Gastroesophageal sphincter (tissue), 3 donors: ENCODE measurements at regions not wholly inside any gene's neighbourhood (a gene's known extent, or its start where the extent isn't known, plus 50 kb on each side); places are given as distances from the start of the nearest gene placed in this dataset.

Experiments used
- POLR2A ChIP-seq, 2 donors: fragments of 450-650 bp; IDR thresholded peaks; one replicate each; pipeline ENCODE4 v1.6.1; 2017; ENCODE audit warnings: antibody characterized with exemption in 2 of 2, mild to moderate bottlenecking in 2 of 2, moderate library complexity in 1 of 2
- POLR2AphosphoS5 ChIP-seq: sonication (generic); formaldehyde crosslinking; IDR thresholded peaks from one replicate; pipeline ENCODE4 v1.6.1; 2017; ENCODE audit warnings: antibody characterized with exemption
- TF ChIP-seq, protein P1 (sequence below), 4 experiments: fragments of 200-600 bp in 2 of 4; fragments of 450-650 bp in 2 of 4; sonication (generic) in 1 of 4; IDR thresholded peaks; one replicate each; pipeline ENCODE4 v1.5.1; 2017 to 2019; ENCODE audit warnings: antibody characterized with exemption in 4 of 4, mild to moderate bottlenecking in 2 of 4, moderate library complexity in 2 of 4

DNA sequence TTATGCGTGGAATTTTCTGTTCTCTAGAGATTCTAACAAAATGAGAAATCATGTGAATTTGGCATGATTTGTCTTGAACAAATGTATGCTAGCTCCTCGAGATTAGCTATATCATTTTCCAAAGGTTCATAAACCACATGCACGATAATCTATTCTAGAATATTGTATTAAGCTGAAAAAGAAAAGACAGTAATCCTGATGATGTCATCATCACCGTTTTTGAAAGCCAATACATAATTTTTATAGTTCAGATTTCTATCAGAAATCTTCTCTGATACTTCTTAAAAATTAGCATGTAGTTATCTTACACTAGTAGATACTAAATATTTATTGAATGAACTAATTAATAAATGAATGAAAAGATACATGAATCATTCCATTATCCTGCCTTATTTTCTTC is 111.2 kb downstream of the HAO1 start:
- no peak for TF ChIP-seq POLR2AphosphoS5
- TF ChIP-seq, protein P1, sequence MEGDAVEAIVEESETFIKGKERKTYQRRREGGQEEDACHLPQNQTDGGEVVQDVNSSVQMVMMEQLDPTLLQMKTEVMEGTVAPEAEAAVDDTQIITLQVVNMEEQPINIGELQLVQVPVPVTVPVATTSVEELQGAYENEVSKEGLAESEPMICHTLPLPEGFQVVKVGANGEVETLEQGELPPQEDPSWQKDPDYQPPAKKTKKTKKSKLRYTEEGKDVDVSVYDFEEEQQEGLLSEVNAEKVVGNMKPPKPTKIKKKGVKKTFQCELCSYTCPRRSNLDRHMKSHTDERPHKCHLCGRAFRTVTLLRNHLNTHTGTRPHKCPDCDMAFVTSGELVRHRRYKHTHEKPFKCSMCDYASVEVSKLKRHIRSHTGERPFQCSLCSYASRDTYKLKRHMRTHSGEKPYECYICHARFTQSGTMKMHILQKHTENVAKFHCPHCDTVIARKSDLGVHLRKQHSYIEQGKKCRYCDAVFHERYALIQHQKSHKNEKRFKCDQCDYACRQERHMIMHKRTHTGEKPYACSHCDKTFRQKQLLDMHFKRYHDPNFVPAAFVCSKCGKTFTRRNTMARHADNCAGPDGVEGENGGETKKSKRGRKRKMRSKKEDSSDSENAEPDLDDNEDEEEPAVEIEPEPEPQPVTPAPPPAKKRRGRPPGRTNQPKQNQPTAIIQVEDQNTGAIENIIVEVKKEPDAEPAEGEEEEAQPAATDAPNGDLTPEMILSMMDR (IDR thresholded peaks at IDR 0.05): no peak
- TF ChIP-seq POLR2A (IDR thresholded peaks at IDR 0.05): no peak
